ENCODE measurements at regions not wholly inside any gene's neighbourhood (a gene's known extent, or its start where the extent isn't known, plus 50 kb on each side); places are given as distances from the start of the nearest gene placed in this dataset.

GRCh38 chr4:35491093-35491492, 753.2 kb downstream of the ARAP2 start:
- intact Hi-C loops (cut with micrococcal nuclease; ENCODE audit: unreplicated experiment): no loop called here
- Mint-ChIP-seq H3K4me3 (ENCODE audit: unreplicated experiment) (no peak overlapping the region), H3K4me1 (ENCODE audit: low read depth, unreplicated experiment) (no peaks in the 10 kb centered on the region), H3K9me3 (ENCODE audit: unreplicated experiment) (no peaks in the 10 kb centered on the region), H3K27me3 (ENCODE audit: insufficient read depth, unreplicated experiment) (peaks cover 2% of the 10 kb centered on the region), H3K36me3 (ENCODE audit: insufficient read depth, unreplicated experiment) (no peaks in the 10 kb centered on the region), H3K27ac (ENCODE audit: unreplicated experiment) (no peak overlapping the region)
- BruUV-seq (replicated peaks): no TSS peak
- no peaks in the 10 kb centered on the region for H3K4me1 ChIP-seq
- no peak overlapping the region for H3K4me3 ChIP-seq (ENCODE audit: low read depth, low read length)
- no peaks in the 10 kb centered on the region for H3K27me3 ChIP-seq (replicated peaks; ENCODE audit: control insufficient read depth, insufficient read depth, low read length)
- H3K9me3 ChIP-seq: no peaks in the 10 kb centered on the region
- ChIA-PET CTCF (no interaction called here), POLR2A (no interaction called here)
- H3K36me3 ChIP-seq (ENCODE audit: control insufficient read depth, insufficient read depth, low read length): no peaks in the 10 kb centered on the region
- TF ChIP-seq, protein P1, sequence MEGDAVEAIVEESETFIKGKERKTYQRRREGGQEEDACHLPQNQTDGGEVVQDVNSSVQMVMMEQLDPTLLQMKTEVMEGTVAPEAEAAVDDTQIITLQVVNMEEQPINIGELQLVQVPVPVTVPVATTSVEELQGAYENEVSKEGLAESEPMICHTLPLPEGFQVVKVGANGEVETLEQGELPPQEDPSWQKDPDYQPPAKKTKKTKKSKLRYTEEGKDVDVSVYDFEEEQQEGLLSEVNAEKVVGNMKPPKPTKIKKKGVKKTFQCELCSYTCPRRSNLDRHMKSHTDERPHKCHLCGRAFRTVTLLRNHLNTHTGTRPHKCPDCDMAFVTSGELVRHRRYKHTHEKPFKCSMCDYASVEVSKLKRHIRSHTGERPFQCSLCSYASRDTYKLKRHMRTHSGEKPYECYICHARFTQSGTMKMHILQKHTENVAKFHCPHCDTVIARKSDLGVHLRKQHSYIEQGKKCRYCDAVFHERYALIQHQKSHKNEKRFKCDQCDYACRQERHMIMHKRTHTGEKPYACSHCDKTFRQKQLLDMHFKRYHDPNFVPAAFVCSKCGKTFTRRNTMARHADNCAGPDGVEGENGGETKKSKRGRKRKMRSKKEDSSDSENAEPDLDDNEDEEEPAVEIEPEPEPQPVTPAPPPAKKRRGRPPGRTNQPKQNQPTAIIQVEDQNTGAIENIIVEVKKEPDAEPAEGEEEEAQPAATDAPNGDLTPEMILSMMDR (IDR thresholded peaks at IDR 0.05; ENCODE audit: insufficient read depth in 1 of 2, low read depth in 1 of 2, low read length in 1 of 2, severe bottlenecking in 1 of 2, unreplicated experiment in 1 of 2): no peak
- no peak for DNase-seq

DNA sequence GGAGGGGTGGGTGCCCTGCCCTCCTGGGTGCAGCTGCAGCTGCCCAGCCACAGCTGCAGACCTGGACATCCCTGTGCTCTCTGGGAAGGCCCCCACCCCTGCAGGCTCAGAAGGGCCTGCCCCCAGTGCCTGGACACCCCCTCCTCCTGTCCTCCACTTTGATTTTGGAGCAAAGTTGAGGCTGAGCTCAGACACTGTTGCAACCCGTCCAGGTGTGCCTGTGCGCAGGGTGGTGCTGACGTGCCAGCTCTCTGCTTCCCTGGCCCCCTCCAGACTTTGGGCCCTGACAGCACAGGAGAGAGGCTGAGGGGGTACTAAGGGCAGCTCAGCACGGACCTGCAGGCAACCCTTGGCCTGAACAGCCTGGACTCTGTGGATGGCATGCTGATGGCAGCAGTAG, 750.3 kb downstream of the ARAP2 start:
- TF ChIP-seq, protein P1 (IDR thresholded peaks at IDR 0.05; ENCODE audit: insufficient read depth in 1 of 2, low read depth in 1 of 2, low read length in 1 of 2, severe bottlenecking in 1 of 2, unreplicated experiment in 1 of 2): no peak
- Mint-ChIP-seq H3K4me3 (ENCODE audit: unreplicated experiment) (no peak overlapping the region), H3K4me1 (ENCODE audit: low read depth, unreplicated experiment) (no peaks in the 10 kb centered on the region), H3K36me3 (ENCODE audit: insufficient read depth, unreplicated experiment) (no peaks in the 10 kb centered on the region), H3K27ac (ENCODE audit: unreplicated experiment) (no peak overlapping the region), H3K9me3 (ENCODE audit: unreplicated experiment) (no peaks in the 10 kb centered on the region), H3K27me3 (ENCODE audit: insufficient read depth, unreplicated experiment) (no peaks in the 10 kb centered on the region)
- POLR2A ChIA-PET: no interaction called here
- intact Hi-C loops (cut with micrococcal nuclease; ENCODE audit: unreplicated experiment): no loop called here
- BruUV-seq (replicated peaks): no TSS peak
- Histone ChIP-seq H3K4me1 (no peaks in the 10 kb centered on the region), H3K9me3 (no peaks in the 10 kb centered on the region), H3K27me3 (replicated peaks; ENCODE audit: control insufficient read depth, insufficient read depth, low read length) (no peaks in the 10 kb centered on the region), H3K36me3 (ENCODE audit: control insufficient read depth, insufficient read depth, low read length) (no peaks in the 10 kb centered on the region), H3K4me3 (ENCODE audit: low read depth, low read length) (no peak overlapping the region)
- no peak for DNase-seq
- CTCF ChIA-PET: no interaction called here

DNA sequence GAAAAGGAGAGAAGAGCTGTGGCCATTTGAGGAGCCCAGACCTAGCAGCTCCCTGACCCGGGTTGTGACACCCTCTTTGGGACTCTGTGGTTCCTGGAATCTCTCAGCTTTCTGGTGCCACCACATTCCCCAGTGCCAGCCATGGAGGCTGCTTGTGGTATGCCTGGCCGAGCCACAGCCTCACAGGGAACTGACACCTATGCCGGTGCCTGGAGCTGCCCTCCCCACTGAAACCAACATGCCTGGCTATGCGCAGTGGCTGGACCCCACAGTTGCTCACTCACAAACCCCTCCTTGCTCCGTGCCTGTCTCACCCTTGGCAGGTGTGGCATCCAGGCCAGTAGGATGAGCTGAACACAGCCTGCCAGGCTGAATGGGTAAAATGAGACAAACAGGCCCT, 749.4 kb downstream of the ARAP2 start:
- Mint-ChIP-seq H3K27me3 (ENCODE audit: insufficient read depth, unreplicated experiment) (no peaks in the 10 kb centered on the region), H3K9me3 (ENCODE audit: unreplicated experiment) (no peaks in the 10 kb centered on the region), H3K4me1 (ENCODE audit: low read depth, unreplicated experiment) (no peaks in the 10 kb centered on the region), H3K36me3 (ENCODE audit: insufficient read depth, unreplicated experiment) (no peaks in the 10 kb centered on the region), H3K4me3 (ENCODE audit: unreplicated experiment) (no peak overlapping the region), H3K27ac (ENCODE audit: unreplicated experiment) (no peak overlapping the region)
- Histone ChIP-seq H3K9me3 (no peaks in the 10 kb centered on the region), H3K36me3 (ENCODE audit: control insufficient read depth, insufficient read depth, low read length) (no peaks in the 10 kb centered on the region), H3K4me1 (no peaks in the 10 kb centered on the region), H3K27me3 (replicated peaks; ENCODE audit: control insufficient read depth, insufficient read depth, low read length) (no peaks in the 10 kb centered on the region), H3K4me3 (ENCODE audit: low read depth, low read length) (no peak overlapping the region)
- no TSS peak for BruUV-seq (replicated peaks)
- ChIA-PET POLR2A (no interaction called here), CTCF (no interaction called here)
- TF ChIP-seq, protein P1 (IDR thresholded peaks at IDR 0.05; ENCODE audit: insufficient read depth in 1 of 2, low read depth in 1 of 2, low read length in 1 of 2, severe bottlenecking in 1 of 2, unreplicated experiment in 1 of 2): no peak
- DNase-seq: no peak
- intact Hi-C loops (cut with micrococcal nuclease; ENCODE audit: unreplicated experiment): no loop called here

All from Caco-2 (cell line).